DMS114 treated with DMSO at 0.1 percent for 48 hours (cell line): ENCODE measurements at regions not wholly inside any gene's neighbourhood (a gene's known extent, or its start where the extent isn't known, plus 50 kb on each side); places are given as distances from the start of the nearest gene placed in this dataset.

Experiments
- DNase-seq: peaks from one replicate; lab custom pipeline; 2025; ENCODE audit not compliant: unreplicated experiment; lab: John Stamatoyannopoulos, UW

DNA sequence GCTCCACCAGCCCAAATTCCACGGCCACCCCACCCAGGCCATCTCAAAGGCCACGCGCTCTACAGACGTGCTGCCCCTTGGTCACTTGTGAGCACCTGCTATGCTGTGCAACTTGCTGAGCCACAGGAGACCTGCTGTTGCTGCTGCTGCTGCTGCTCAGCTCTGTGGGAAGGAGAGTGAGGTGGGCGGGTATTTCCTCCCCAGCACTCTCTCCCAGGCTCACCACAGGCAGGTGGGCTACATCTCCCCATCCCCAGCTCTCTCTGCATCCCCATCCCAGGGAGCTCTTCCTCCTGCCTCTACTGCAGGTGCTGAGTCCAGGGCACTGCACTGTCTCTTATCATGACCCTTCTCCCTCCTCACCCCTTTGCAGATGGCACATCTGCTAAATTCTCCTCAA is 306.9 kb downstream of the BCL11B start:
- no peak for DNase-seq

- no peak for DNase-seq
These were observed 306.0 kb downstream of the BCL11B start for GRCh38 chr14:98966016-98966415.

DNA sequence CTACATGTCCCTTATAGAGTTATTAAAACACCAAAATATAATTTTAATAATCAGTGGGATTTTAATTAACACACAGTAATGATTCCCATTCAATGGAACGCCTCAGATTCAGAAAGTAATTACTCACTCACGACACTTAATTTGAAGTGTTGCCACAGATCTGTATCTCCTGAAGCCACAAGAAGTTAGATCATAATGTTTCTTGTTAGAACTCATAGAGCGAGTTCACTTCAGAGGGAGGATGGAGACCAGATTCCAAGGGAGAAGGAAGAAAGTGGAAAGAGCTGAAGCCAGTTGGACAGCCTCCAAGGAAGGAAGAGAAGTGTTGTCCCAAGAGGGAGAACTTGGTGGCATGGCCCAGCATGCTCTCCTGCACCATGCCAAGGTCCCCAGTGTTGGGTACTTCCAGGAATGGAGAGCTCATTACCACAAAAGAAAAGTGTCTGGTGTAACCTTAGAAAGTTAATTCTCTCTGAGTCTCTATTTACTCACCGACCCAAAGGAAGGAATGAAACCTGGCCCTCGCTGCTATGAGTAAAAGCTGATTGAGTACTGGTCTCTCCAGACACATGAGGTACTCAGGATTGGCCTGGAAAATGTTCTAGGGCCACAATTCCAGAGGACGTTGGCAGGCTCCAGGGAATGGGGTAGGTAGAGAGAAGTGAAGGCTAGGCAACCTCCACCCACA is 305.4 kb downstream of the BCL11B start:
- no peak for DNase-seq

DNA sequence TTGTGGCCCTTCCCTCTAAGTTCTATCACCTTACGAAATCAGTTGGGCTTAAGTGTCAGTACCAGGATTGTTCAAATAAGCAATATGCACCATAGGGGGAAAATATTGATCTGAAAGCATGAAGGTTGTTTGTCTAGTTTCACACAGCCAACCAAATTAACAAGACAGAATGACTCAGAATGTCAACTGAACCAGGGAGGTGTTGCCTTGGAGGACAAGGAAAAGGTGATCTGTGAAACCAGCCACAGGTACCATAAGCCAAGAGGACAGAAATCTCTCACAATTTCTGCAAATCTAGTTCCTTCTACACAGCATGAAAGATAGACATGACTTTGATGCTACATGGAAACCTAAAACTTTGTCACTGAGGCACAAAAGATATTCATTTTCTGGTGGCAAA is 297.9 kb downstream of the BCL11B start:
- DNase-seq: no peak

DNA sequence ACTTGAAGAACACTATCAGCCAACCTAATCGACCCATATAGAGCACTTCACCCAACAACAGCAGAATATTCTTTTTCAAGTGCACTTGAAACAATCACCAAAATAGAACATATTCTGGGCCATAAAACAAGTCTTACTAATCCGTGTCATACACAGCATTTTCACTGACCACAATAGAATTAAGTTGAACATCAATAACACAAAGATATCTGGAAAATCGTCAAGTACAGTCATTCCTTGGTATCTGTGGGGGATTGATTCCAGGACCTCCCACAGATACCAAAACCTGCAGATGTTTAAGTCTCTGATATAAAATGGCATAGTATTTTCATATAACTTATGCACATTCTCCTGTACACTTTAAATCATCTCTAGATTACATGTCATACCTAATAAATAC is 295.7 kb downstream of the BCL11B start:
- DNase-seq: no peak

- DNase-seq: no peak
These were observed 294.5 kb downstream of the BCL11B start for GRCh38 chr14:98977451-98977850.

- no peak for DNase-seq
These were observed 289.0 kb downstream of the BCL11B start for GRCh38 chr14:98982986-98983385.

DNA sequence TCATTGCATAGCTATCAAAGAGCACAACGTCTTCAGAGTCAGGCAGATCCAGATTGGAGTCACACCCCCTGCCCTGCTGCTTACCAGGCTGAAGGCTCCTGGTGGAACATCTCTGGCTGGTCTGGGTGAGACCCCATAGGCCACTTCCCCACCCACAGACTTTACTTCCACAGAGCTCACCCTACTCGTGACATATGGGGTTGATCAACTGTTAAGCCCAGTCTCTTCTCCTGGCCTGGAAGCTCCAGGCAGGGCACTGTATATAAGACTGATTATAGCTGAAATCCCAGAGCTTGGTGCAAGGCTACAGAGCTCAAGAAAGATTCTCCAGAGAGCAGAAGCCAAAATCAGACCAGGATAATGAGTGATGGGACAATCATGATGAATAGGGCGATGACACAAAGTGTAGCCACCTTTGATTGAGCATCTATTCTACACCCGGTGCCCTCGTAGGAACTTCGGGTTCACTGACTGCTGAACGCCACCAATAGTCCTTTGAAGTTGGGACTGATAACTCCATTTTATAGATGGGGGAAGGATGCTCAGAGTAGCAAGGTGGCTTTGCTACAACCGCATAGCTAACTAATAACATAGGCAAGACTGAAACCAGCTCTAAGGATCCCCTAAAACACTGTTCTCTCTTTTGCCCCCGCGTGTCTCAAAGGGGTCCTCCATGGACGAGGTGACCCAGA is 287.8 kb downstream of the BCL11B start:
- no peak for DNase-seq

DNA sequence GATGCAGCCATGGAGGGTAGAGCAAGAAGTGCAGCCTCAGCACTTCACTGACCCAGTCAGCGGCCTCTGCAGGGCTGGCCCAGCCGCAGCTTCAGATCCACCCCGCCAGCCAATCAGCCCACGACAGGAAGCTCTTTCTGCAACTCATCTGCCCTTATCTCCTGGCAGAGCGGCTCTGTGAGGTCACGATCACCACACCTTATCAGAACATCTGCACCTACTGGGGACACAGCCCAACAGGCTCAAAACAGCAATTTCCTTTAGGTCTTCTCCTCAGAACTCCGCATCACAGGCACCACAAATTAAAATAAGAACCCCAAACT is 287.3 kb downstream of the BCL11B start:
- no peak for DNase-seq

- DNase-seq: no peak
These were observed 278.2 kb downstream of the BCL11B start for GRCh38 chr14:98993818-98994217.

DNA sequence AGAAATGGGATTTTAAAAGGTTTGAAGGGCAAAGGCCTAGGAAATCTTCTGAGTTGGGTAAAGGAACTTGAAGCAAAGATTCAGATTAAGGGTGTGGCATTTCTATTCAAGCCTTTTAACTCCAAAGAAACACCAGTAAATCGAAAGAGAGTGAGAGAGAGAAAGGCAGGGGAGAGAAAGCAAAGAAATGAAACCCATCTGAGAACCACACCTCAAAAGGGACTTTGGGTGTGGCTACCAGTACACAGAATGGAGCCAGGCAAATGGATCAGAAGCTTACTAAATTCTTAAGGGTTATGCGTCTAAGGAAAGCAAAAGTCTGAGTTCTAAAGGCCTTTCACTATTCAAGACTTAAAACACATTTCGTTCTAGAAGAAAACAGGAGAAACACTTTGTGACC is 277.4 kb downstream of the BCL11B start:
- DNase-seq: no peak

DNA sequence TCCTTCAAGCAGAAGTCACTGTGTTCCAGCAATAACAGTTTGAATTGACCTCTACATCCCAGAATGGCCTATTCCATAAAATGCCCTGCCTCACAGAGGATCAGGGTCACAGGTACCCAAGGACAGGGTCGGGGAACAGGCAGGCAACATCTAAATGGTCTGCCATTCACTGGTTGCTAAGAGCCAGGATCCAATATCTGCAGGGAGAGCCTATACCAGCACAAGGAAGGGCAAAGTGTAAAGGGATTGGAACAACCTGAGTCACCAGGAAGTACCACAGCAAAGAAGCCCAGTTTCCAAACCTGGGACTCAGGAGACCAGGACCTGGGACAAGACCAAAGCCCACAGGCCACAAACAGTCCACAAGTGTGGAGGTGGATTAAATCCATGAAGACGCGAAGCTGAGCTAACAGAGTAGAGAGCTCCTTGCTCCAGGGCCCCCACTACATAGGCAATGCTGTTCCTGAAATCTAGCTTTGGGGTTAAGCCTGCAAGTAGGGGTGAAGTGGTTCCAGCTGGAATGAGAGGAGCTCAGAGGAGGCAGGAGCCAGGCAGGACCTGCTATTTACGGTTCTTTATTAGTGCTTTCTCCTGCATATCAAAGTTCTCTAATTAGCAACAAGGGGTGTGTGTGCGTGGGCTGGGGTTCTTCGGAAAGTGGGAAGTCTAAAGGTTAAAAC is 274.3 kb downstream of the BCL11B start:
- no peak for DNase-seq

- DNase-seq: no peak
These were observed 272.7 kb downstream of the BCL11B start for GRCh38 chr14:98999345-98999744.

DNA sequence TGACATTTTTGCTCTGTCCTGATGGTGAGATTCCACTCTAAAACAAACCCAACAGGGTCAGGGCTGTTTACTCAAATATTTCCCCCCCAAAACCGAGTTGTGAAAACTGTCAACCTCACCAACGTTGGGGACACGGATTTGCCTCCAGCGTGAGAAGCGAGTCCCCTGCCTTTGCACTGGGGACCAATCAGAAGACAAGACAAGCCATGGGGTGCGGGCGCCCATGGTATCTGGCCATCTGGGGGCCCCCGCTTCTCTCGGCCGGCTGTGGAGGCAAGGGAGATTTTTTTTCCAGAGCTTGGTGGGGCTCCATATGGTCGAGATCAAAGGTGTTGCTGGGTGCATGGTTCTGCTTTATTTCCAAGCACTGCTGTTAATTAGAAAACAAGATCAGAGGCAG is 272.1 kb downstream of the BCL11B start:
- DNase-seq: no peak

DNA sequence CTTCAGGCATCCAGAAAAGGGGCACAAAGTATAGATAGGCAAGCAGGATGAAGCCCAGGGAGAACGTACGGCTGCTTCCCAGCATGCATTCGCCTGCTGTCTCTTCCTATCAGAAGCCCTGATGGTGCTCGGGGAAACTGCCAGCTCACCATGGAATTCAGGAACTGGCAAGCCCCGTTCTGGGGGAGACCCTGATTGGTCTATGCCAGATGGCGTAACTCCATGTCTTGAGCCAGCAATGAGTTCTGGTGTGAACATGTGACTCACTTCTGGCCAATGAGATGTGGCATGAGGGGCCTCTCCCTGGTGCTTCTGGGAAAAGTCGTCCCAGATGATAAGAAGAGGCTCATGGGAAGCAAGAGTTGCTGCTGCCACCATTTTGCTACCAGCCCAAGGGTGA is 270.8 kb downstream of the BCL11B start:
- no peak for DNase-seq

DNA sequence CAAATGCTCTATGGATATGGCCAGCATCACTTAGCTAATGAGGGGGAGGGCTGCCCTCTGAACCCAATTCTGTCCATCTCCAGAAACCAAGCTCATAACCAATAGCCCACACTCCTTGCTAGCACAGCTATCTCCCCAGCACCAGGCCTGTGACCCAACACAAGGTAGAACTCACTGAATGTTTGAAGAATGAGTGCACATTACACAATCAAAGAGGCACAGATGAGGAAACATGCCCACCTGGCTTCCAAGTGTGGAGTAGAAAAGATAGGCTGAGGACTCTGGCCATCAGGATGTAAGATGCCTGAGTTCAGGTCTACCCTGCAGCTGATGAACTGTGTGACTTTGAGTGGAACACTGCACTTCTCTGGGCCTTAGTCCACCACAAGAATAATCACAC is 268.4 kb downstream of the BCL11B start:
- DNase-seq: no peak

DNA sequence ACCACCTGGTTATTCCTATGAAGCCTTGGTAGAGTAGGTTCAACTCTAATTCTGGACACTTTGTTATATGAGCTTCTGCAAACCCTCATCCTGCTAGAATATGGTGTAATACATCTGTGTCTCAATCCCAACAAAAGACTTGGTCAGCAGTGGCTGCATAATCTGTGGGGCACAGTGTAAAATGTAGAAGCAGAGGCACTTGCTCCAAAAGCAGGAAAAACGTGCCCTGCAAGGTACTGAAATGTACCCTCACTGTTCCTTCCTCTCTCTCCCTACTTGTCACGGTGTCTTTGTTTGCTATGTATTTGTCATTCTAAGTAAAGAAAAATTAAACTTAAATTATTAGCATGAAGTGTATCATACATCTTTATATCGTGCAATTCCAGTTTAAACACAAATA is 267.9 kb downstream of the BCL11B start:
- no peak for DNase-seq

- DNase-seq: no peak
These were observed 265.7 kb downstream of the BCL11B start for GRCh38 chr14:99006276-99006675.

- no peak for DNase-seq
These were observed 264.2 kb downstream of the BCL11B start for GRCh38 chr14:99007795-99008194.

DNA sequence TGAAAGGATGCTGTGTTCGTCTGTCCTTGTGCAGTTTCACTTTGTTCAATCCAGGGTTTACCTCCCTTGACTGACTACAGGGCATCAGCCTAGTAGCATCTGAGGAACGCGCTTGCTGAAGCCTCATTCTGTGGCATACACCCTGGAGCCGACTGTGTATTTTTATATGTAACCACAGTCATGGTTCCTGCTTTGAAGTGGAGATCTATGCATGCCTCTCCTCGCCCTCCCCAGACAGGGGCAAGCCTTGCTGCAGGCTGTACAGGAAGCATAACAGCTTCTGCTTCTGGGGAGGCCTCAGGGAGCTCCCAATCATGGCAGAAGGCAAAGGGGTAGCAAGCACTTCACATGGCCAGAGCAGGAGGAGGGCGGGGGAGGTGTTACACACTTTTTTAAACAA is 262.1 kb downstream of the BCL11B start:
- DNase-seq: no peak

GRCh38 chr14:99011385-99011784 is 260.6 kb downstream of the BCL11B start:
- DNase-seq: no peak

- no peak for DNase-seq
These were observed 259.3 kb downstream of the BCL11B start for GRCh38 chr14:99012703-99013102.

DNA sequence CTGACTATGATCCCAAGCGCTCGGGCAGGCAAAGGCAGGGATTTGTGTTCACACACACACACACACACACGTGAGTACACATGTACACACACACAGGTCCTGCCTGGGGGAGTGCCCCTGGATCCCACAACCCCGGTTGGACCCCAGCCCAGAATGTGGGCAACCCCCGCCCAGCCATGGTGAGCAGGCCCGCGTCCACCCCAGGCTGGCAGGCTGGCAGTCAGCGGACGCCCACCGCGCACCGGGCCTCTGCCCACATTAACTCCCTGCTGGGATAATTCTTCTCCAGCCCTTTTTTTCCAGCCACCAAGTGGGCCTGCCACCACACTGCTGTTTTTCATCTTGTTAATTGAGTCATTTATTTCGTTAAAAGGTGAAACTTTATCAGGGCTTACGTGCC is 256.2 kb downstream of the BCL11B start:
- no peak for DNase-seq
